SU-DHL-6 (cell line): ENCODE measurements at regions not wholly inside any gene's neighbourhood (a gene's known extent, or its start where the extent isn't known, plus 50 kb on each side); places are given as distances from the start of the nearest gene placed in this dataset.
"Not testable (repeated sequence)": the region's sequence is repeated elsewhere in the genome, so short reads cannot be mapped to it uniquely, and the experiment has no call there.

Experiments
- H2AFZ ChIP-seq: fragments of 200-600 bp; sonication (generic); 2 replicates; pipeline ENCODE4 v1.6.1; 2014; ENCODE audit warnings: low read depth, mild to moderate bottlenecking, moderate library complexity, mixed read lengths, antibody characterized with exemption, low read length; ENCODE audit not compliant: severe bottlenecking
- H3F3A ChIP-seq: fragments of 200-600 bp; shearing (Covaris generic); 2 replicates; pipeline ENCODE4 v1.6.0; 2016; ENCODE audit warnings: antibody characterized with exemption, mild to moderate bottlenecking; ENCODE audit not compliant: insufficient read depth
- H3K27ac ChIP-seq: fragments of 200-600 bp; sonication (generic); 2 replicates; pipeline ENCODE4 v1.5.1; 2016; ENCODE audit warnings: low read depth, mild to moderate bottlenecking, low read length, moderate library complexity, mixed read lengths
- H3K27me3 ChIP-seq: fragments of 200-600 bp; sonication (generic), shearing (Covaris generic); 2 replicates; pipeline ENCODE4 v1.6.0; 2014; ENCODE audit warnings: mild to moderate bottlenecking, low read length
- H3K36me3 ChIP-seq: fragments of 200-600 bp; sonication (generic); 2 replicates; pipeline ENCODE4 v1.6.1; 2014; ENCODE audit warnings: mild to moderate bottlenecking, low read length, mixed read lengths
- H3K4me2 ChIP-seq: fragments of 300-600, 200-600 bp; shearing (Covaris generic), sonication (generic); 2 replicates; pipeline ENCODE4 v1.6.0; 2014; ENCODE audit warnings: low read length, low read depth, mild to moderate bottlenecking; ENCODE audit not compliant: poor library complexity, severe bottlenecking
- H3K4me3 ChIP-seq: fragments of 200-600 bp; sonication (generic); 2 replicates; pipeline ENCODE4 v1.5.1; 2014; ENCODE audit warnings: antibody characterized with exemption, low read length, mild to moderate bottlenecking, mixed read lengths; ENCODE audit not compliant: insufficient read depth, poor library complexity, severe bottlenecking
- H3K79me2 ChIP-seq: fragments of 200-600 bp; sonication (generic); 2 replicates; pipeline ENCODE4 v1.6.1; 2014; ENCODE audit warnings: mild to moderate bottlenecking, low read length, moderate library complexity; ENCODE audit not compliant: insufficient read depth
- H3K9ac ChIP-seq: fragments of 200-600 bp; sonication (generic); 2 replicates; pipeline ENCODE4 v1.7.0; 2014; ENCODE audit warnings: mild to moderate bottlenecking, low read length
- H3K9me2 ChIP-seq: fragments of 200-600 bp; sonication (generic); replicated peaks from 2 replicates; pipeline ENCODE4 v1.6.1; 2014; ENCODE audit warnings: low read length; ENCODE audit not compliant: insufficient read depth
- H3K9me3 ChIP-seq: fragments of 200-600 bp; sonication (generic); 2 replicates; pipeline ENCODE4 v1.6.1; 2014; ENCODE audit warnings: low read length, mixed read lengths; ENCODE audit not compliant: insufficient read depth
- H4K20me1 ChIP-seq: fragments of 200-600 bp; sonication (generic); 2 replicates; pipeline ENCODE4 v1.6.1; 2014; ENCODE audit warnings: low read depth, mild to moderate bottlenecking, antibody characterized with exemption, low read length, moderate library complexity, mixed read lengths
- CTCF ChIP-seq: fragments of 200-600 bp; sonication (generic); IDR thresholded peaks from one replicate; pipeline ENCODE4 v1.5.1; 2017; ENCODE audit warnings: antibody characterized with exemption, mild to moderate bottlenecking, low read length, moderate library complexity; ENCODE audit not compliant: insufficient read depth, poor library complexity, severe bottlenecking
- EZH2phosphoT487 ChIP-seq: fragments of 200-600 bp; sonication (generic), shearing (Covaris generic); conservative IDR thresholded peaks from 2 replicates; pipeline ENCODE4 v1.6.1; 2018; ENCODE audit warnings: mild to moderate bottlenecking, antibody characterized with exemption, low read length, moderate library complexity, mixed read lengths

- Histone ChIP-seq H3K27ac (no peak overlapping the region), H3K79me2 (no peaks in the 10 kb centered on the region), H3K9me3 (no peaks in the 10 kb centered on the region), H2AFZ (no peak overlapping the region), H3K9me2 (no peaks in the 10 kb centered on the region), H4K20me1 (no peaks in the 10 kb centered on the region), H3K4me3 (no peak overlapping the region), H3F3A (no peaks in the 10 kb centered on the region), H3K27me3 (no peaks in the 10 kb centered on the region), H3K4me2 (no peak overlapping the region), H3K36me3 (no peaks in the 10 kb centered on the region), H3K9ac (no peak overlapping the region)
- TF ChIP-seq EZH2phosphoT487 (no peak), CTCF (no peak)
Observed at GRCh38 chr9:78144663-78145377, 91.1 kb upstream of the CEP78 start.

- no peaks in the 10 kb centered on the region for H3K36me3 ChIP-seq
- no peak overlapping the region for H3K9ac ChIP-seq
- no peaks in the 10 kb centered on the region for H3K27me3 ChIP-seq
- TF ChIP-seq EZH2phosphoT487: no peak
- no peak for TF ChIP-seq CTCF
- H3K27ac ChIP-seq: no peak overlapping the region
- no peak overlapping the region for H3K4me2 ChIP-seq
- H3F3A ChIP-seq: no peaks in the 10 kb centered on the region
- no peaks in the 10 kb centered on the region for H4K20me1 ChIP-seq
- no peak overlapping the region for H2AFZ ChIP-seq
- no peaks in the 10 kb centered on the region for H3K9me2 ChIP-seq
- no peaks in the 10 kb centered on the region for H3K79me2 ChIP-seq
- H3K4me3 ChIP-seq: no peak overlapping the region
- no peaks in the 10 kb centered on the region for H3K9me3 ChIP-seq
Observed at GRCh38 chr9:78144008-78144381, 91.9 kb upstream of the CEP78 start.

- H2AFZ ChIP-seq: no peak overlapping the region
- no peak overlapping the region for H3K4me2 ChIP-seq
- no peaks in the 10 kb centered on the region for H3K27me3 ChIP-seq
- TF ChIP-seq EZH2phosphoT487 (no peak), CTCF (no peak)
- H3K27ac ChIP-seq: no peak overlapping the region
- no peaks in the 10 kb centered on the region for H3F3A ChIP-seq
- no peak overlapping the region for H3K9ac ChIP-seq
- no peaks in the 10 kb centered on the region for H3K9me2 ChIP-seq
- no peaks in the 10 kb centered on the region for H4K20me1 ChIP-seq
- no peaks in the 10 kb centered on the region for H3K9me3 ChIP-seq
- H3K79me2 ChIP-seq: no peaks in the 10 kb centered on the region
- H3K36me3 ChIP-seq: no peaks in the 10 kb centered on the region
- no peak overlapping the region for H3K4me3 ChIP-seq
Observed at GRCh38 chr9:78143281-78144007, 92.4 kb upstream of the CEP78 start.

GRCh38 chr9:78142264-78142663 lies 93.6 kb upstream of the CEP78 start:
- H2AFZ ChIP-seq, H3K36me3 ChIP-seq, H3K4me3 ChIP-seq, H3K9me2 ChIP-seq, H3K27ac ChIP-seq, H3K79me2 ChIP-seq, H4K20me1 ChIP-seq, H3K9me3 ChIP-seq, H3K27me3 ChIP-seq, H3K4me2 ChIP-seq, H3K9ac ChIP-seq, H3F3A ChIP-seq: not testable (repeated sequence)
